IMR-90 (cell line): ENCODE measurements at regions not wholly inside any gene's neighbourhood (a gene's known extent, or its start where the extent isn't known, plus 50 kb on each side); places are given as distances from the start of the nearest gene placed in this dataset.

Experiments used
- ATAC-seq: fragments of 200-7000 bp; cut with Tn5 transposase; 2 replicates; pipeline ENCODE4 v1.9.1; 2020; ENCODE audit warnings: low read depth, mild to moderate bottlenecking, moderate library complexity
- BruUV-seq: library from RNA; stranded (reverse); fragments of 400-500 nt; replicated peaks from 2 replicates; lab custom pipeline; 2021; lab: Mats Ljungman, UMichigan
- CTCF ChIA-PET: fragments of 300-600 bp; formaldehyde crosslinking; extraction: SDS; loops from one replicate; lab custom pipeline; 2021; ENCODE audit warnings: antibody characterized with exemption; lab: Yijun Ruan, JAX
- POLR2A ChIA-PET: fragments of 300-600 bp; sonication (Branson Sonifier 250); formaldehyde crosslinking; loops from one replicate; lab custom pipeline; 2022; ENCODE audit warnings: antibody characterized with exemption; ENCODE audit not compliant: unreplicated experiment; lab: Charles Lee
- DNase-seq: peaks from one replicate; pipeline ENCODE4 v3.0.0; 2013
- H2AFZ ChIP-seq: replicated peaks from 2 replicates; pipeline ENCODE3; 2013; ENCODE audit warnings: low read length, mild to moderate bottlenecking; ENCODE audit not compliant: poor library complexity
- H2AK5ac ChIP-seq: 2 replicates; pipeline ENCODE4 v1.6.1; 2013; ENCODE audit warnings: low read depth, low read length, inconsistent platforms
- H2AK9ac ChIP-seq: replicated peaks from 2 replicates; pipeline ENCODE3; 2013; ENCODE audit warnings: mild to moderate bottlenecking, low read depth, low read length, moderate library complexity; ENCODE audit not compliant: poor library complexity
- H2BK120ac ChIP-seq: 2 replicates; pipeline ENCODE4 v1.6.1; 2013; ENCODE audit warnings: low read depth, low read length, inconsistent platforms
- H2BK15ac ChIP-seq: 3 replicates; pipeline ENCODE4 v1.6.1; 2013; ENCODE audit warnings: low read depth, low read length, inconsistent platforms
- H2BK20ac ChIP-seq: 2 replicates; pipeline ENCODE4 v1.6.1; 2013; ENCODE audit warnings: low read depth, mild to moderate bottlenecking, inconsistent platforms, low read length, moderate library complexity
- H2BK5ac ChIP-seq: 2 replicates; pipeline ENCODE4 v1.6.1; 2013; ENCODE audit warnings: mild to moderate bottlenecking, low read depth, low read length, inconsistent platforms; ENCODE audit not compliant: poor library complexity, severe bottlenecking
- H3K14ac ChIP-seq: replicated peaks from 2 replicates; pipeline ENCODE4 v1.6.1; 2013; ENCODE audit warnings: low read depth, low read length, inconsistent platforms
- H3K18ac ChIP-seq: 2 replicates; pipeline ENCODE4 v1.6.1; 2013; ENCODE audit warnings: low read depth, low read length, control low read depth
- H3K23ac ChIP-seq: 2 replicates; pipeline ENCODE4 v1.6.1; 2013; ENCODE audit warnings: low read depth, low read length, inconsistent platforms
- H3K27ac ChIP-seq: 2 replicates; pipeline ENCODE4 v1.5.1; 2013; ENCODE audit warnings: mild to moderate bottlenecking, control low read depth, low read length; ENCODE audit not compliant: insufficient read depth
- H3K27me3 ChIP-seq: 2 replicates; pipeline ENCODE4 v1.6.1; 2013; ENCODE audit warnings: low read length; ENCODE audit not compliant: control insufficient read depth, insufficient read depth
- H3K36me3 ChIP-seq: 2 replicates; pipeline ENCODE4 v1.6.1; 2013; ENCODE audit warnings: low read length, mixed read lengths; ENCODE audit not compliant: control insufficient read depth, insufficient read depth
- H3K4ac ChIP-seq: 2 replicates; pipeline ENCODE4 v1.6.1; 2013; ENCODE audit warnings: low read depth, low read length, inconsistent platforms
- H3K4me1 ChIP-seq: 2 replicates; pipeline ENCODE4 v1.6.1; 2013; ENCODE audit warnings: low read length, mixed read lengths; ENCODE audit not compliant: control insufficient read depth, insufficient read depth
- H3K4me2 ChIP-seq: 2 replicates; pipeline ENCODE4 v1.6.1; 2013; ENCODE audit warnings: low read depth, mild to moderate bottlenecking, control low read depth, low read length, moderate library complexity
- H3K4me3 ChIP-seq: 2 replicates; pipeline ENCODE4 v1.5.1; 2013; ENCODE audit warnings: low read depth, mild to moderate bottlenecking, control low read depth, low read length, moderate library complexity; ENCODE audit not compliant: insufficient read depth
- H3K56ac ChIP-seq: 2 replicates; pipeline ENCODE4 v1.6.1; 2013; ENCODE audit warnings: low read length, inconsistent platforms; ENCODE audit not compliant: insufficient read depth; ENCODE audit errors: extremely low read depth
- H3K79me1 ChIP-seq, 2 experiments: 2 replicates each; pipeline ENCODE4 v1.6.1; 2013; ENCODE audit warnings: low read length in 2 of 2, inconsistent platforms in 1 of 2, low read depth in 1 of 2
- H3K9ac ChIP-seq: 2 replicates; pipeline ENCODE4 v1.6.1; 2013; ENCODE audit warnings: low read depth, low read length, control low read depth
- H3K9me1 ChIP-seq: 2 replicates; pipeline ENCODE4 v1.6.1; 2013; ENCODE audit warnings: low read length, inconsistent platforms; ENCODE audit not compliant: insufficient read depth
- H3K9me3 ChIP-seq: 2 replicates; pipeline ENCODE4 v1.6.1; 2013; ENCODE audit warnings: low read length; ENCODE audit not compliant: control insufficient read depth, insufficient read depth
- H4K20me1 ChIP-seq: 2 replicates; pipeline ENCODE4 v1.6.1; 2013; ENCODE audit warnings: low read length, inconsistent platforms; ENCODE audit not compliant: insufficient read depth
- H4K5ac ChIP-seq: 2 replicates; pipeline ENCODE4 v1.6.1; 2013; ENCODE audit warnings: mild to moderate bottlenecking, low read depth, low read length, control low read depth
- H4K8ac ChIP-seq, 2 experiments: 2 replicates each; pipeline ENCODE4 v1.6.1; 2013; ENCODE audit warnings: low read depth in 2 of 2, low read length in 2 of 2, control low read depth in 1 of 2, inconsistent platforms in 1 of 2
- H4K91ac ChIP-seq: 2 replicates; pipeline ENCODE4 v1.6.1; 2013; ENCODE audit warnings: low read depth, low read length, inconsistent platforms; ENCODE audit not compliant: insufficient read depth
- BHLHE40 ChIP-seq: fragments of 150-350 bp; IDR thresholded peaks from 2 replicates; pipeline ENCODE4 v1.6.1; 2016; ENCODE audit warnings: mild to moderate bottlenecking, low read depth, low read length
- CEBPB ChIP-seq: IDR thresholded peaks from 2 replicates; pipeline ENCODE4 v1.6.1; 2012; ENCODE audit warnings: low read depth, low read length, improper control_type of control experiment
- CHD1 ChIP-seq: IDR thresholded peaks from 2 replicates; pipeline ENCODE4 v1.6.1; 2012; ENCODE audit warnings: low read depth, low read length, improper control_type of control experiment
- CTCF ChIP-seq: conservative IDR thresholded peaks from 2 replicates; pipeline ENCODE4 v1.5.1; 2012; ENCODE audit warnings: mild to moderate bottlenecking, low read depth, low read length, improper control_type of control experiment
- ELK1 ChIP-seq: fragments of 150-350 bp; IDR thresholded peaks from 2 replicates; pipeline ENCODE4 v1.6.1; 2016; ENCODE audit warnings: low read depth, mild to moderate bottlenecking, low read length, moderate library complexity, borderline replicate concordance
- FOS ChIP-seq: fragments of 150-350 bp; IDR thresholded peaks from 2 replicates; pipeline ENCODE4 v1.6.1; 2016; ENCODE audit warnings: low read depth, low read length
- MAFK ChIP-seq: IDR thresholded peaks from 2 replicates; pipeline ENCODE4 v1.6.1; 2012; ENCODE audit warnings: low read depth, low read length, improper control_type of control experiment
- MAZ ChIP-seq: IDR thresholded peaks from 2 replicates; pipeline ENCODE4 v1.6.1; 2012; ENCODE audit warnings: low read depth, mild to moderate bottlenecking, low read length, improper control_type of control experiment, moderate library complexity, borderline replicate concordance
- MXI1 ChIP-seq: IDR thresholded peaks from 2 replicates; pipeline ENCODE4 v1.6.1; 2012; ENCODE audit warnings: low read depth, mild to moderate bottlenecking, low read length, moderate library complexity, borderline replicate concordance
- NFE2L2 ChIP-seq: fragments of 150-350 bp; IDR thresholded peaks from 2 replicates; pipeline ENCODE4 v1.6.1; 2016; ENCODE audit warnings: low read depth, mild to moderate bottlenecking, low read length
- POLR2A ChIP-seq: IDR thresholded peaks from 2 replicates; pipeline ENCODE4 v1.6.1; 2012; ENCODE audit warnings: mild to moderate bottlenecking, low read depth, low read length
- RAD21 ChIP-seq: IDR thresholded peaks from 2 replicates; pipeline ENCODE4 v1.6.1; 2012; ENCODE audit warnings: low read length, improper control_type of control experiment
- RCOR1 ChIP-seq: IDR thresholded peaks from 2 replicates; pipeline ENCODE4 v1.6.1; 2012; ENCODE audit warnings: mild to moderate bottlenecking, low read length, improper control_type of control experiment; ENCODE audit not compliant: insufficient replicate concordance
- RFX5 ChIP-seq: IDR thresholded peaks from 2 replicates; pipeline ENCODE4 v1.8.0; 2012; ENCODE audit warnings: low read depth, mild to moderate bottlenecking, low read length, moderate library complexity
- SMC3 ChIP-seq: fragments of 150-350 bp; IDR thresholded peaks from 2 replicates; pipeline ENCODE4 v1.6.1; 2016; ENCODE audit warnings: low read depth, mild to moderate bottlenecking, antibody characterized with exemption, low read length, moderate library complexity
- WGBS, 2 experiments: methylation state at CpG; one replicate each; pipeline versions ENCODE4 v1.1.5 to v1.1.7; 2013; ENCODE audit warnings: missing lambda C conversion rate in 2 of 2; ENCODE audit not compliant: insufficient read length in 1 of 2; ENCODE audit errors: extremely low coverage in 2 of 2; 5-methylcytosine and 5-hydroxymethylcytosine counted together
- dilution Hi-C: fragments of 300-500 bp; cut with HindIII; formaldehyde crosslinking; loops from one replicate; pipeline ENCODE4 v1.14.3; 2018; ENCODE audit warnings: low sequenced_read_pairs; ENCODE audit not compliant: unreplicated experiment
- in situ Hi-C: fragments of 300-500 bp; cut with MboI; formaldehyde crosslinking; loops from 3 replicates; pipeline ENCODE4 v1.14.3; 2019; ENCODE audit warnings: low sequenced_read_pairs, inconsistent platforms, mixed read lengths
- intact Hi-C: fragments of 100-400 bp; cut with micrococcal nuclease; formaldehyde crosslinking; loops from 2 replicates; pipeline ENCODE4 v1.10.0; 2022
- TF ChIP-seq, protein P1 (sequence below): fragments of 150-350 bp; IDR thresholded peaks from 2 replicates; pipeline ENCODE4 v1.6.1; 2017; ENCODE audit warnings: mild to moderate bottlenecking, antibody characterized with exemption, low read length, low read depth

DNA sequence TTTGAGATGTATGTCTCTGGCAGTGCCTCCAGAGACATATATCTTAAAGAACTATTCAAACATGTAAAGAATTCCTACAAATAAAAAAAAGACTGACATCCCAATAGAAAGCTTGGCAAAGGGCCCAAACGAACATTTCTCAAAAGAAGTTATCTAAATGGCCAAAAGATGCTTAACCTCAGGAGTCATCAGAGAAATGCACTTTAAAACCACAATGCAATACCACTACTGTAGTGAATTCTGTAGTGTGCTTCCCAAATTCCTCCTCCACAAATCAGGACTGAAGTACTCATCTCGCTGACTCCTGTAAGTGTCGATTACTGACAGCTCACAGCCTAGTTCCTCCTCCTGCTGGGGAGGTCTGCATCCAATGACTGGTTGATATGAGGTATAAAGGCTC, 129.0 kb upstream of the MAMLD1 start:
- in situ Hi-C loops (no loop called here), intact Hi-C loops (no loop called here), dilution Hi-C loops (no loop called here)
- Histone ChIP-seq H4K20me1 (no peaks in the 10 kb centered on the region), H3K23ac (no peak overlapping the region), H3K56ac (no peak overlapping the region), H2AFZ (no peak overlapping the region), H3K79me1 (no peaks in the 10 kb centered on the region), H4K8ac (no peak overlapping the region), H3K27me3 (no peaks in the 10 kb centered on the region; the same call in 1 of the 2 replicates), H3K4me3 (no peak overlapping the region), H3K36me3 (no peaks in the 10 kb centered on the region), H3K27ac (no peak overlapping the region), H3K4ac (no peak overlapping the region), H2BK20ac (no peak overlapping the region), H2BK5ac (no peak overlapping the region), H3K18ac (no peak overlapping the region), H4K5ac (no peak overlapping the region), H3K4me2 (no peak overlapping the region), H2AK5ac (no peak overlapping the region), H2BK120ac (no peak overlapping the region), H3K9ac (no peak overlapping the region), H3K14ac (no peak overlapping the region), H3K9me1 (0 out of 2 replicates have a peak, but pooled peaks cover 4% of the 10 kb centered on the region), H2BK15ac (no peak overlapping the region), H4K91ac (no peak overlapping the region), H3K9me3 (no peaks in the 10 kb centered on the region), H2AK9ac (no peak overlapping the region), H3K4me1 (peaks cover 2% of the 10 kb centered on the region; the same call in 1 of the 2 replicates)
- TF ChIP-seq CHD1 (no peak), CTCF (no peak), BHLHE40 (no peak), MXI1 (no peak), RCOR1 (no peak), RAD21 (no peak), FOS (no peak), POLR2A (no peak), SMC3 (no peak), MAZ (no peak), MAFK (no peak), CEBPB (no peak), NFE2L2 (no peak), ELK1 (no peak), RFX5 (no peak)
- TF ChIP-seq, protein P1, sequence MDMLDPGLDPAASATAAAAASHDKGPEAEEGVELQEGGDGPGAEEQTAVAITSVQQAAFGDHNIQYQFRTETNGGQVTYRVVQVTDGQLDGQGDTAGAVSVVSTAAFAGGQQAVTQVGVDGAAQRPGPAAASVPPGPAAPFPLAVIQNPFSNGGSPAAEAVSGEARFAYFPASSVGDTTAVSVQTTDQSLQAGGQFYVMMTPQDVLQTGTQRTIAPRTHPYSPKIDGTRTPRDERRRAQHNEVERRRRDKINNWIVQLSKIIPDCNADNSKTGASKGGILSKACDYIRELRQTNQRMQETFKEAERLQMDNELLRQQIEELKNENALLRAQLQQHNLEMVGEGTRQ = no peak
- ChIA-PET POLR2A (no interaction called here), CTCF (interaction anchor here (0.7 kb wide), 1 partner anchor 120 kb away, joined by 4 read pairs; no protein-coding TSS in a partner anchor)
- no TSS peak for BruUV-seq
- no CpG with 5 or more reads among the region's 3 CpGs for WGBS, 2 experiments
- DNase-seq (peak; percentile 23), ATAC-seq (no peak)
